ENCODE measurements at regions not wholly inside any gene's neighbourhood (a gene's known extent, or its start where the extent isn't known, plus 50 kb on each side); places are given as distances from the start of the nearest gene placed in this dataset.
A peak's percentile ranks its signal among the peaks of the same experiment; 100 is the strongest.

GRCh38 chr11:25659706-25660105 lies 672.2 kb upstream of the ANO3 start:
- no peak for DNase-seq (ENCODE audit: extremely low spot score, unreplicated experiment)

GRCh38 chr11:25667871-25668270 lies 664.1 kb upstream of the ANO3 start:
- no peak for DNase-seq (ENCODE audit: extremely low spot score, unreplicated experiment)
- no peaks in the 10 kb centered on the region for H3K36me3 Mint-ChIP-seq
- no peak for TF ChIP-seq CTCF (conservative IDR thresholded peaks at IDR 0.05)
- H3K9me3 Mint-ChIP-seq = no peaks in the 10 kb centered on the region
- no peaks in the 10 kb centered on the region for H3K27me3 Mint-ChIP-seq
- H3K4me1 Mint-ChIP-seq (ENCODE audit: unreplicated experiment) = no peaks in the 10 kb centered on the region
- no peak overlapping the region for H3K4me3 Mint-ChIP-seq
- H3K27ac Mint-ChIP-seq = no peak overlapping the region

More at GRCh38 chr11:25659706-25660105, 672.2 kb upstream of the ANO3 start:
- Mint-ChIP-seq H3K27ac (no peak overlapping the region), H3K36me3 (no peaks in the 10 kb centered on the region), H3K27me3 (no peaks in the 10 kb centered on the region), H3K9me3 (no peaks in the 10 kb centered on the region), H3K4me1 (ENCODE audit: unreplicated experiment) (no peaks in the 10 kb centered on the region), H3K4me3 (no peak overlapping the region)
- no peak for TF ChIP-seq CTCF (conservative IDR thresholded peaks at IDR 0.05)

GRCh38 chr11:25691959-25692358 lies 640.0 kb upstream of the ANO3 start:
- H3K36me3 Mint-ChIP-seq = no peaks in the 10 kb centered on the region
- no peak for TF ChIP-seq CTCF (conservative IDR thresholded peaks at IDR 0.05)
- peak overlapping the region; percentile 43 for H3K4me3 Mint-ChIP-seq
- H3K27me3 Mint-ChIP-seq = no peaks in the 10 kb centered on the region
- H3K4me1 Mint-ChIP-seq (ENCODE audit: unreplicated experiment) = no peaks in the 10 kb centered on the region
- DNase-seq (ENCODE audit: extremely low spot score, unreplicated experiment) = no peak
- peaks cover 14% of the 10 kb centered on the region for H3K9me3 Mint-ChIP-seq
- H3K27ac Mint-ChIP-seq = peak overlapping the region; percentile 57

- Mint-ChIP-seq H3K27me3 (no peaks in the 10 kb centered on the region), H3K4me1 (ENCODE audit: unreplicated experiment) (peaks cover 8% of the 10 kb centered on the region), H3K9me3 (no peaks in the 10 kb centered on the region), H3K36me3 (no peaks in the 10 kb centered on the region), H3K4me3 (no peak overlapping the region), H3K27ac (no peak overlapping the region)
- DNase-seq (ENCODE audit: extremely low spot score, unreplicated experiment) = no peak
- no peak for TF ChIP-seq CTCF (conservative IDR thresholded peaks at IDR 0.05)
Measured at GRCh38 chr11:25702417-25702816, 629.5 kb upstream of the ANO3 start.

- TF ChIP-seq CTCF (conservative IDR thresholded peaks at IDR 0.05) = no peak
- DNase-seq (ENCODE audit: extremely low spot score, unreplicated experiment) = no peak
- no peak overlapping the region for H3K27ac Mint-ChIP-seq
- no peak overlapping the region for H3K4me3 Mint-ChIP-seq
- peaks cover 3% of the 10 kb centered on the region for H3K9me3 Mint-ChIP-seq
- H3K27me3 Mint-ChIP-seq = no peaks in the 10 kb centered on the region
- H3K4me1 Mint-ChIP-seq (ENCODE audit: unreplicated experiment) = no peaks in the 10 kb centered on the region
- no peaks in the 10 kb centered on the region for H3K36me3 Mint-ChIP-seq
Measured at GRCh38 chr11:25710975-25711374, 621.0 kb upstream of the ANO3 start.

GRCh38 chr11:25727944-25728343 lies 604.0 kb upstream of the ANO3 start:
- no peak for TF ChIP-seq CTCF (conservative IDR thresholded peaks at IDR 0.05)
- no peaks in the 10 kb centered on the region for H3K27me3 Mint-ChIP-seq

More at GRCh38 chr11:25727944-25728343, 604.0 kb upstream of the ANO3 start:
- no peak overlapping the region for H3K4me3 Mint-ChIP-seq
- no peak for DNase-seq (ENCODE audit: extremely low spot score, unreplicated experiment)
- H3K9me3 Mint-ChIP-seq = peaks cover 8% of the 10 kb centered on the region
- H3K36me3 Mint-ChIP-seq = peaks cover 4% of the 10 kb centered on the region
- H3K4me1 Mint-ChIP-seq (ENCODE audit: unreplicated experiment) = no peaks in the 10 kb centered on the region
- no peak overlapping the region for H3K27ac Mint-ChIP-seq

Data from type B pancreatic cell (in vitro differentiated cells).